Vagina (tissue), 2 donors: ENCODE measurements at regions not wholly inside any gene's neighbourhood (a gene's known extent, or its start where the extent isn't known, plus 50 kb on each side); places are given as distances from the start of the nearest gene placed in this dataset.

Experiments
- CTCF ChIP-seq, 3 experiments: fragments of 450-650 bp in 2 of 3; fragments of 200-600 bp in 1 of 3; sonication (generic) in 1 of 3; IDR thresholded peaks; one replicate each; pipeline ENCODE4 v1.5.1; 2017 to 2019; ENCODE audit warnings: antibody characterized with exemption in 3 of 3, mild to moderate bottlenecking in 2 of 3, moderate library complexity in 2 of 3
- POLR2A ChIP-seq, 2 donors: fragments of 450-650 bp; IDR thresholded peaks; one replicate each; pipeline ENCODE4 v1.6.1; 2017; ENCODE audit warnings: antibody characterized with exemption in 2 of 2, mild to moderate bottlenecking in 2 of 2, moderate library complexity in 2 of 2

- no peak for TF ChIP-seq POLR2A (IDR thresholded peaks at IDR 0.05)
- no peak for TF ChIP-seq CTCF (IDR thresholded peaks at IDR 0.05)
Observed at GRCh38 chr1:187234706-187235105, 406.0 kb downstream of the PLA2G4A start.
